Psoas muscle (tissue), 7 donors: ENCODE measurements at regions not wholly inside any gene's neighbourhood (a gene's known extent, or its start where the extent isn't known, plus 50 kb on each side); places are given as distances from the start of the nearest gene placed in this dataset.

Source experiments
- ATAC-seq, 4 donors: fragments of 200-7000 bp; cut with Tn5 transposase; one replicate each; pipeline ENCODE4 v1.9.1; 2020; ENCODE audit warnings: moderate library complexity in 3 of 4, mild to moderate bottlenecking in 2 of 4
- DNase-seq, 2 donors: peaks; one replicate each; pipeline ENCODE4 v3.0.0-alpha.2; 2020
- H3K27ac ChIP-seq: fragments of 200-600 bp; one replicate; pipeline ENCODE4 v1.8.0; 2022
- H3K27me3 ChIP-seq, 3 donors: fragments of 200-600 bp in 1 of 3; one replicate each; pipeline versions ENCODE4 v1.6.1 to v1.8.0; 2013 to 2022; ENCODE audit warnings: low read length in 2 of 3, mild to moderate bottlenecking in 2 of 3, moderate library complexity in 1 of 3; ENCODE audit not compliant: insufficient read depth in 3 of 3
- H3K36me3 ChIP-seq, 2 donors: fragments of 200-600 bp in 1 of 2; one replicate each; pipeline versions ENCODE4 v1.6.1 to v1.8.0; 2013 to 2022; ENCODE audit warnings: low read depth in 1 of 2, mild to moderate bottlenecking in 1 of 2, moderate library complexity in 1 of 2; ENCODE audit not compliant: insufficient read depth in 1 of 2
- H3K4me1 ChIP-seq: fragments of 200-600 bp; one replicate; pipeline ENCODE4 v1.8.0; 2022
- H3K4me3 ChIP-seq: fragments of 200-600 bp; one replicate; pipeline ENCODE4 v1.8.0; 2022; ENCODE audit warnings: mild to moderate bottlenecking
- H3K9me3 ChIP-seq: fragments of 200-600 bp; one replicate; pipeline ENCODE4 v1.8.0; 2022
- CTCF ChIP-seq: fragments of 200-600 bp; IDR thresholded peaks from one replicate; pipeline ENCODE4 v1.8.0; 2022; ENCODE audit warnings: antibody characterized with exemption
- WGBS, 3 donors: extraction: QIAGEN DNeasy Blood & Tissue Kit; methylation state at CpG; one replicate each; pipeline versions ENCODE4 v1.1.6 to v1.1.7; 2013; 5-methylcytosine and 5-hydroxymethylcytosine counted together
- intact Hi-C, 2 donors: fragments of 100-400 bp; cut with DNase I; formaldehyde crosslinking; loops; one replicate each; pipeline versions ENCODE4 v1.11.0 to v1.14.2; 2022
- donor health status: healthy with polysubstance abuse.
- donor health status: DM: no; HTN: no; CAD: no; lungs with moderate emphysema.
- donor health status: Bipolar disorder and iron deficiency.
- donor health status: healthy.
- donor health status: DM: yes; HTN: yes; CAD: no.
- donor health status: DM: no; HTN: no; CAD: no.
- donor health status: DM: yes; HTN: yes; CAD: no.

- no peak for DNase-seq
- Histone ChIP-seq H3K36me3 (no peaks in the 10 kb centered on the region), H3K27me3 (no peaks in the 10 kb centered on the region), H3K27ac (no peak overlapping the region), H3K9me3 (no peaks in the 10 kb centered on the region), H3K4me3 (no peak overlapping the region), H3K4me1 (no peaks in the 10 kb centered on the region)
- ATAC-seq, result no peak
- intact Hi-C loops, result no loop called here
- no peak for TF ChIP-seq CTCF
Observed at GRCh38 chr5:8288334-8288733, 419.4 kb downstream of the MTRR start.

DNA sequence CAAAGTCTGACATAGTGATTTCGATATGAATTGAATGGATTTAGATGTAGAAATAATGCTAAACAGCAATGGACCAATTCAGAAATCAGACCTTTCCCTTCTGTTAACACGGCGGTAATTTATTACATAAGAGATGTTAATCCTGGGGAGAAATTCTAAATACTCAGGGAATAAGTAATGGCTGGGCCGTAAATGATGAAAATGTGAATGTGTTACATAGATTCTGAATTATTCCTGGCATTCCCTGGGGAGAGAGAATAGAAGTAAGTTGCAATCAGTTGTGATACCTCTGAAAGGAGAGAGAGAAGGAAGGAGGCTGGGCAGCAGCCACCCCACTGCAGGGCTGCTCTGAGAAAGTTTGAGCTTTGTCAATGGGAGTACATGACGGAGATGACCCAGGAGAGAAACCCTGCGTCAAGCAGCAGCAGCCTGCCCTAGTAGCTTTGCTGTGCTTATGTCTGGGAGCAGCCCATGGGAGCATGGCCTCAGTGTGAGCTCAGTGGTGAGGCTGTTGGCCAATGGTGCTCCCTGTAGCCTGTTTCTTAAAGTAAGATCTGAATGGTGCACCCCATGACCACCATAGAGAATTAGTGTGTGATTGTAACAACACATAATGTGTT lies 420.1 kb downstream of the MTRR start:
- H3K4me1 ChIP-seq, result no peaks in the 10 kb centered on the region
- no peak overlapping the region for H3K27ac ChIP-seq
- intact Hi-C loops, result no loop called here
- no peaks in the 10 kb centered on the region for H3K9me3 ChIP-seq
- ATAC-seq (no peak), DNase-seq (no peak)
- H3K4me3 ChIP-seq, result no peak overlapping the region
- no peak for TF ChIP-seq CTCF
- H3K27me3 ChIP-seq, result no peaks in the 10 kb centered on the region
- WGBS, 3 donors, result 74 to 76% (median 76%) methylated on average over 6 of the region's 6 CpGs
- H3K36me3 ChIP-seq, result no peaks in the 10 kb centered on the region

- WGBS, 3 donors, result 41 to 48% (median 44%) methylated on average over 1 of the region's 1 CpG
- ATAC-seq (no peak), DNase-seq (no peak)
- H3K4me3 ChIP-seq, result no peak overlapping the region
- intact Hi-C loops, result no loop called here
- H3K27ac ChIP-seq, result no peak overlapping the region
- H3K9me3 ChIP-seq, result no peaks in the 10 kb centered on the region
- H3K4me1 ChIP-seq, result no peaks in the 10 kb centered on the region
- H3K27me3 ChIP-seq, result no peaks in the 10 kb centered on the region
- no peak for TF ChIP-seq CTCF
- H3K36me3 ChIP-seq, result no peaks in the 10 kb centered on the region
Observed at GRCh38 chr5:8289779-8290178, 420.8 kb downstream of the MTRR start.

GRCh38 chr5:8290721-8291120 lies 421.8 kb downstream of the MTRR start:
- intact Hi-C loops, result no loop called here
- ATAC-seq (no peak), DNase-seq (no peak)
- TF ChIP-seq CTCF, result no peak
- Histone ChIP-seq H3K4me1 (no peaks in the 10 kb centered on the region), H3K27ac (no peak overlapping the region), H3K4me3 (no peak overlapping the region), H3K9me3 (no peaks in the 10 kb centered on the region), H3K36me3 (no peaks in the 10 kb centered on the region), H3K27me3 (no peaks in the 10 kb centered on the region)
- WGBS, 3 donors, result 78 to 86% (median 83%) methylated on average over 2 of the region's 2 CpGs

DNA sequence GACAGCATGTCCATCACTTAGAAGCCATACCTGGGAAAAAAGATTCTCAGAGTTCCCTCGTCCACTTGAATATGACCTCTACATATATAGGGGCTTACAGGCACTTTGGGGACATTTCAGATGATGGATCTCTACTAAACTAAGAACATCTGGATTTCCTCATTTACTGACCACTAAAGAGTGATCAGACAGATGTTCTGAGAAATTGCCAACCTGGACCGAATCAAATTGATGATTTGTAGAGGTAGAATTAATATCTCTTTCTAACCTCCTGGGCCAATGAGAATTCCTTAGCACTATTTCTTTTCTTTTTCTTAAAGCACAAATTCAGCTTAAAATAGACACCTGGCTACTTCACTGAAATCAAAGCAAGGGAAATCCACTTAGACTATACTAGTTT lies 422.7 kb downstream of the MTRR start:
- intact Hi-C loops, result no loop called here
- H3K9me3 ChIP-seq, result no peaks in the 10 kb centered on the region
- DNase-seq (no peak), ATAC-seq (no peak)
- TF ChIP-seq CTCF, result no peak
- no peaks in the 10 kb centered on the region for H3K27me3 ChIP-seq
- no peak overlapping the region for H3K4me3 ChIP-seq
- no peaks in the 10 kb centered on the region for H3K4me1 ChIP-seq
- no peaks in the 10 kb centered on the region for H3K36me3 ChIP-seq
- WGBS, 3 donors, result 64 to 69% (median 67%) methylated on average over 2 of the region's 2 CpGs
- no peak overlapping the region for H3K27ac ChIP-seq
